Fibroblast of lung (primary cell): ENCODE measurements at regions not wholly inside any gene's neighbourhood (a gene's known extent, or its start where the extent isn't known, plus 50 kb on each side); places are given as distances from the start of the nearest gene placed in this dataset.

Source experiments
- DNase-seq, 2 donors: peaks; one replicate each; pipeline versions ENCODE4 v3.0.0 to v3.0.0-alpha.2; 2010; ENCODE audit warnings: low read depth in 2 of 2
- H2AFZ ChIP-seq: 2 replicates; pipeline ENCODE4 v1.5.1; 2012; ENCODE audit warnings: low read length, control low read depth, inconsistent platforms
- H3K27ac ChIP-seq: 2 replicates; pipeline ENCODE4 v1.5.1; 2011; ENCODE audit warnings: low read length, control low read depth; ENCODE audit not compliant: insufficient read depth
- H3K27me3 ChIP-seq: 2 replicates; pipeline ENCODE4 v1.5.1; 2011; ENCODE audit warnings: mild to moderate bottlenecking, low read length; ENCODE audit not compliant: control insufficient read depth, insufficient read depth
- H3K36me3 ChIP-seq: 2 replicates; pipeline ENCODE4 v1.5.1; 2011; ENCODE audit warnings: low read length; ENCODE audit not compliant: control insufficient read depth, insufficient read depth
- H3K4me1 ChIP-seq: 2 replicates; pipeline ENCODE4 v1.5.1; 2011; ENCODE audit warnings: low read length; ENCODE audit not compliant: control insufficient read depth, insufficient read depth; ENCODE audit errors: extremely low read depth
- H3K4me2 ChIP-seq: 2 replicates; pipeline ENCODE4 v1.5.1; 2011; ENCODE audit warnings: low read length, control low read depth; ENCODE audit not compliant: insufficient read depth; ENCODE audit errors: extremely low read depth
- H3K4me3 ChIP-seq, 4 experiments: fragments of 200-600 bp in 1 of 4; sonication (generic) in 1 of 4; replicated peaks in 1 of 4; 2 replicates each; pipeline ENCODE4 v1.5.1; 2011 to 2016; ENCODE audit warnings: low read length in 4 of 4, low read depth in 3 of 4, mild to moderate bottlenecking in 3 of 4, control low read depth in 2 of 4, inconsistent platforms in 1 of 4, mixed read lengths in 1 of 4; ENCODE audit not compliant: insufficient read depth in 1 of 4; ENCODE audit errors: control extremely low read depth in 1 of 4
- H3K79me2 ChIP-seq: 2 replicates; pipeline ENCODE4 v1.5.1; 2012; ENCODE audit warnings: mild to moderate bottlenecking, low read length, inconsistent platforms; ENCODE audit not compliant: control insufficient read depth, insufficient read depth
- H3K9ac ChIP-seq: 2 replicates; pipeline ENCODE4 v1.5.1; 2011; ENCODE audit warnings: mild to moderate bottlenecking, low read length, control low read depth; ENCODE audit not compliant: insufficient read depth
- H3K9me3 ChIP-seq: 2 replicates; pipeline ENCODE4 v1.5.1; 2012; ENCODE audit warnings: low read depth, low read length; ENCODE audit not compliant: control insufficient read depth, insufficient read depth
- H4K20me1 ChIP-seq: 2 replicates; pipeline ENCODE4 v1.5.1; 2011; ENCODE audit warnings: low read length; ENCODE audit not compliant: control insufficient read depth, insufficient read depth; ENCODE audit errors: extremely low read depth
- CTCF ChIP-seq, 2 donors: IDR thresholded peaks in 1 of 2; conservative IDR thresholded peaks in 1 of 2; 1 replicate in 1 of 2; 2 replicates in 1 of 2; pipeline ENCODE4 v1.5.1; 2011 to 2012; ENCODE audit warnings: low read length in 2 of 2, control low read depth in 1 of 2, inconsistent platforms in 1 of 2, low read depth in 1 of 2, mild to moderate bottlenecking in 1 of 2
- EZH2 ChIP-seq: IDR thresholded peaks from 2 replicates; pipeline ENCODE4 v1.5.1; 2012; ENCODE audit warnings: low read length, control low read depth, mild to moderate bottlenecking; ENCODE audit errors: missing control alignments

- H3K79me2 ChIP-seq = no peaks in the 10 kb centered on the region
- no peak overlapping the region for H3K9ac ChIP-seq
- no peak overlapping the region for H3K4me3 ChIP-seq
- no peaks in the 10 kb centered on the region for H3K36me3 ChIP-seq
- no peaks in the 10 kb centered on the region for H4K20me1 ChIP-seq
- H2AFZ ChIP-seq = no peak overlapping the region
- H3K27me3 ChIP-seq = no peaks in the 10 kb centered on the region
- TF ChIP-seq EZH2 = no peak
- no peak for TF ChIP-seq CTCF (conservative IDR thresholded peaks at IDR 0.05 in 1 of 2, IDR thresholded peaks at IDR 0.05 in 1 of 2; ENCODE audit: low read depth in 1 of 2, low read length in 2 of 2)
- no peak overlapping the region for H3K27ac ChIP-seq
- H3K9me3 ChIP-seq = no peaks in the 10 kb centered on the region
- DNase-seq = no peak
- H3K4me2 ChIP-seq = no peak overlapping the region
- H3K4me1 ChIP-seq = no peaks in the 10 kb centered on the region
These were observed 444.4 kb upstream of the ZNF507 start for GRCh38 chr19:31900991-31901390.

- Histone ChIP-seq H3K9me3 (no peaks in the 10 kb centered on the region), H3K9ac (no peak overlapping the region), H3K27ac (no peak overlapping the region), H3K4me3 (no peak overlapping the region), H3K36me3 (no peaks in the 10 kb centered on the region), H3K79me2 (no peaks in the 10 kb centered on the region), H2AFZ (no peak overlapping the region), H4K20me1 (no peaks in the 10 kb centered on the region), H3K4me1 (no peaks in the 10 kb centered on the region), H3K4me2 (no peak overlapping the region), H3K27me3 (no peaks in the 10 kb centered on the region)
- TF ChIP-seq CTCF (conservative IDR thresholded peaks at IDR 0.05 in 1 of 2, IDR thresholded peaks at IDR 0.05 in 1 of 2; ENCODE audit: low read depth in 1 of 2, low read length in 2 of 2) = no peak
- TF ChIP-seq EZH2 = no peak
- DNase-seq = no peak
These were observed 442.6 kb upstream of the ZNF507 start for GRCh38 chr19:31902821-31903220.

GRCh38 chr19:31903979-31904378 lies 441.4 kb upstream of the ZNF507 start:
- no peak overlapping the region for H3K27ac ChIP-seq
- H3K79me2 ChIP-seq = no peaks in the 10 kb centered on the region
- no peaks in the 10 kb centered on the region for H3K36me3 ChIP-seq
- H3K27me3 ChIP-seq = no peaks in the 10 kb centered on the region
- DNase-seq = peak in 1 of 2 donors; percentile 30
- H2AFZ ChIP-seq = no peak overlapping the region
- no peak overlapping the region for H3K9ac ChIP-seq
- H3K4me1 ChIP-seq = no peaks in the 10 kb centered on the region
- TF ChIP-seq EZH2 (no peak), CTCF (conservative IDR thresholded peaks at IDR 0.05 in 1 of 2, IDR thresholded peaks at IDR 0.05 in 1 of 2; ENCODE audit: low read depth in 1 of 2, low read length in 2 of 2) (no peak)
- H3K4me2 ChIP-seq = no peak overlapping the region
- H3K9me3 ChIP-seq = no peaks in the 10 kb centered on the region
- H4K20me1 ChIP-seq = no peaks in the 10 kb centered on the region
- no peak overlapping the region for H3K4me3 ChIP-seq
